ENCODE measurements at regions not wholly inside any gene's neighbourhood (a gene's known extent, or its start where the extent isn't known, plus 50 kb on each side); places are given as distances from the start of the nearest gene placed in this dataset.

DNA sequence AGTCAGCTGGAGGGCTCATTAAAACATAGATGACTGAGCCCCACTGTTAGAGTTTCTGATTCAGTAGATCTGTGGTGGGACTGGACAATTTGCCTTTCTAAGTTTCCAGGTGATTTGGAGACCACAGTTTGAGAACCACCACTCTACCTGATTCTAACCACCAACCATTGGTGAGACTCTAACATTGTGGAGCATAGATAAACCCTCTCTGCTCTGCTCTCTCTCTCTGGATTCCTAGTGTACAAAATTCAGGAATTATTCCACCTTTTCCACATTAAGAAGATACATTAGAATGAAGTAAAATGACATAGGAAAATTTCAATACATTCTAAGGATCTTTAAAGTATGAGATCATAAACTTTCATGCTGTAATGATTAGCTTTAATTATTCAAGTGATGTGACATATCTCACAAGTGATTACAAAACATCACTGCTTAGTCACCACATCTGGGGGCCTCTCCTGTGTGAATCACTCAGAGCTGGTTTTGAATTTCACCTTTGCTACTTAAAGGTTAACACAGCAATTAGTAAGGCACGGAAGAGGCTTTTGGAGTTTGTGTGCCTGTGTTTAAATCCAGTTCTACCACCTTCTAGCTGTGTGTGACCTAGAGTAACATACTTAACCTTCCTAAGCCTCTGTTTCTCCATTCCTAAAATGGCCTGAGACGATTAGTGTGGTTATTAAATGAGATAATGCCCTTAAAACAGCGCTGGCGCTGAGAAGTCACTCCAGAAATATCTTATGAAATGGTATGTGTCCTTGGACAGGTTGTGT lies 78.5 kb upstream of the NBEA start:
- Histone ChIP-seq H3K36me3 (ENCODE audit: control insufficient read depth, insufficient read depth, low read length) (no peaks in the 10 kb centered on the region), H3K4me3 (ENCODE audit: low read depth, low read length) (no peak overlapping the region), H3K27me3 (ENCODE audit: control insufficient read depth, insufficient read depth, low read length) (no peaks in the 10 kb centered on the region)
- peak; percentile 90 for DNase-seq (ENCODE audit: low read depth)
- TF ChIP-seq, protein P1, sequence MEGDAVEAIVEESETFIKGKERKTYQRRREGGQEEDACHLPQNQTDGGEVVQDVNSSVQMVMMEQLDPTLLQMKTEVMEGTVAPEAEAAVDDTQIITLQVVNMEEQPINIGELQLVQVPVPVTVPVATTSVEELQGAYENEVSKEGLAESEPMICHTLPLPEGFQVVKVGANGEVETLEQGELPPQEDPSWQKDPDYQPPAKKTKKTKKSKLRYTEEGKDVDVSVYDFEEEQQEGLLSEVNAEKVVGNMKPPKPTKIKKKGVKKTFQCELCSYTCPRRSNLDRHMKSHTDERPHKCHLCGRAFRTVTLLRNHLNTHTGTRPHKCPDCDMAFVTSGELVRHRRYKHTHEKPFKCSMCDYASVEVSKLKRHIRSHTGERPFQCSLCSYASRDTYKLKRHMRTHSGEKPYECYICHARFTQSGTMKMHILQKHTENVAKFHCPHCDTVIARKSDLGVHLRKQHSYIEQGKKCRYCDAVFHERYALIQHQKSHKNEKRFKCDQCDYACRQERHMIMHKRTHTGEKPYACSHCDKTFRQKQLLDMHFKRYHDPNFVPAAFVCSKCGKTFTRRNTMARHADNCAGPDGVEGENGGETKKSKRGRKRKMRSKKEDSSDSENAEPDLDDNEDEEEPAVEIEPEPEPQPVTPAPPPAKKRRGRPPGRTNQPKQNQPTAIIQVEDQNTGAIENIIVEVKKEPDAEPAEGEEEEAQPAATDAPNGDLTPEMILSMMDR (IDR thresholded peaks at IDR 0.05; ENCODE audit: insufficient read depth, low read length, poor library complexity, severe bottlenecking): no peak

DNA sequence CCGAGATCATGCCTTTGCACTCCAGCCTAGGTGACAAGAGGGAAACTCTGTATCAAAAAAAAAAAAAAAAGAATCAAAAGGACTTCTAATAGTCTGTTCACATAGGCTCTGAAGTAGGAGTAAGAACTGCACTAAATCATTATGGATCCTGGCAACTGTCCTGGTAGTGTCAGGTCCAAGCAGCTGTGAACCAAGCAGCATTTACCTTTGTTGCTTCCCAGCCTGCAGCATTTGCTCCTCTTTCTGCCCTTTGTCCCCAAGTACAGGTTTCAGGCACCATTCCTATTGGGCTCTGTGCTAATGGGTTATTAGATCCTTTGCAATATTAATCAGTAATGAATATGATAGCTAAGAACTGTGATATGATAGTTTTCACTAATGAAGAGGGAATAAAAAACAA lies 77.4 kb upstream of the NBEA start:
- Histone ChIP-seq H3K27me3 (ENCODE audit: control insufficient read depth, insufficient read depth, low read length) (no peaks in the 10 kb centered on the region), H3K36me3 (ENCODE audit: control insufficient read depth, insufficient read depth, low read length) (no peaks in the 10 kb centered on the region), H3K4me3 (ENCODE audit: low read depth, low read length) (no peak overlapping the region)
- TF ChIP-seq, protein P1 (IDR thresholded peaks at IDR 0.05; ENCODE audit: insufficient read depth, low read length, poor library complexity, severe bottlenecking): no peak
- no peak for DNase-seq (ENCODE audit: low read depth)

DNA sequence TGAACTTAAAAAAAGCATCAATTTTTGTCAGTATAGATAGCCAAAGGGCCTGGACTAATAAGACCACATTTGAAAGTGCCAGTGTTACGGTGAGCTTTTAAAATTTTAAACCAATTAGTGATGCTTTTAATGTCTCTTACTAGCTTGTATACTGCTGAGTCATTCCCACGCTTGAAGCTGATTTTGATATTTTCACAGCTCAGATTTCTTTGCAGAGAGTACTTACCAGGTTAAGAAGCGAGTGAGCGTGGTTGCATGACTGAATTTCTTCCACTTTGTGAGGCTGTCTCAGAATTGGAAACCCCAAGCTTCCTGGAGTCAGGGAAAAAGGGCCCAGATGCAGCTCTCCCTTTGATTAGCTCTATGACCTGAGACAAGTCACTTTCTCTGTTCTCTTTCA lies 74.5 kb upstream of the NBEA start:
- no peak overlapping the region for H3K4me3 ChIP-seq (ENCODE audit: low read depth, low read length)
- peak; percentile 26 for DNase-seq (ENCODE audit: low read depth)
- TF ChIP-seq, protein P1 (IDR thresholded peaks at IDR 0.05; ENCODE audit: insufficient read depth, low read length, poor library complexity, severe bottlenecking): no peak
- H3K36me3 ChIP-seq (ENCODE audit: control insufficient read depth, insufficient read depth, low read length): no peaks in the 10 kb centered on the region
- no peaks in the 10 kb centered on the region for H3K27me3 ChIP-seq (ENCODE audit: control insufficient read depth, insufficient read depth, low read length)

DNA sequence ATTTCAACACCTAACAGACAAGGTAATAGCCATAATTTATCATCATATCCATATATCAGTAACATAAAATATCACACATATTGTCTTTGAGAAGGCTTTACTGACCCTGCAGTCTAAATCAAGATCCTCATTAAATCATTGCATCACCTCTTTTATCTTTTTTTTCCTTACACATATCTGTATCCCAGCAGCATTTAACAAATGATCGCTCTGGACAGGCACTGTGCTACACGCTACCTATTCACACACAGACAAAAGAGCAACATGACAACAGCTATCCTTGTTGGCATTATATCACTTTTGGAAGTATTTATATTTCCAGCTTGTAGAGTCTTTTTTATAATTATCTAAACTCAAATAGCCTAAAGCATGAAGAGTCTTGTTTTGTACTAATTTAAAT lies 73.3 kb upstream of the NBEA start:
- H3K4me3 ChIP-seq (ENCODE audit: low read depth, low read length): no peak overlapping the region
- no peaks in the 10 kb centered on the region for H3K36me3 ChIP-seq (ENCODE audit: control insufficient read depth, insufficient read depth, low read length)
- no peaks in the 10 kb centered on the region for H3K27me3 ChIP-seq (ENCODE audit: control insufficient read depth, insufficient read depth, low read length)
- no peak for DNase-seq (ENCODE audit: low read depth)
- TF ChIP-seq, protein P1 (IDR thresholded peaks at IDR 0.05; ENCODE audit: insufficient read depth, low read length, poor library complexity, severe bottlenecking): no peak

DNA sequence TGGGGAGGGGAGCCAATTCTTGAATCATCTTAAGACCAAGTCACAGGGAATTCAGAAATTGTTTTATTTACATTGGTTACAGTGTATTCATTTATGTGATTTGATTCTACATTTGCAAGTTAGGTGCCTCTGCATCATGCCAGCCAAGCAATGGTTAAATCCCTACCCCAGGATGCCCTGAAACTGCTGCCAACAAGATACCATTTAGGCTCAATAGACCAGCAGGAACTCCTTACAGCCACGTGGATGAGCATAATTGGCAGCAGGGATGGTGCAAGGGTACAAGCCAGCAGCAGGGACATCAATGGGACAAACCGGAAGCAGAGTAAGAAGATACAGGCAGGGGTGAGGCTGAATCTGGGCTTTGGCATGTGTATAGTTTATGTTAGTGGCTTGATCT lies 72.4 kb upstream of the NBEA start:
- Histone ChIP-seq H3K27me3 (ENCODE audit: control insufficient read depth, insufficient read depth, low read length) (no peaks in the 10 kb centered on the region), H3K4me3 (ENCODE audit: low read depth, low read length) (no peak overlapping the region), H3K36me3 (ENCODE audit: control insufficient read depth, insufficient read depth, low read length) (no peaks in the 10 kb centered on the region)
- no peak for DNase-seq (ENCODE audit: low read depth)
- TF ChIP-seq, protein P1 (IDR thresholded peaks at IDR 0.05; ENCODE audit: insufficient read depth, low read length, poor library complexity, severe bottlenecking): no peak

DNA sequence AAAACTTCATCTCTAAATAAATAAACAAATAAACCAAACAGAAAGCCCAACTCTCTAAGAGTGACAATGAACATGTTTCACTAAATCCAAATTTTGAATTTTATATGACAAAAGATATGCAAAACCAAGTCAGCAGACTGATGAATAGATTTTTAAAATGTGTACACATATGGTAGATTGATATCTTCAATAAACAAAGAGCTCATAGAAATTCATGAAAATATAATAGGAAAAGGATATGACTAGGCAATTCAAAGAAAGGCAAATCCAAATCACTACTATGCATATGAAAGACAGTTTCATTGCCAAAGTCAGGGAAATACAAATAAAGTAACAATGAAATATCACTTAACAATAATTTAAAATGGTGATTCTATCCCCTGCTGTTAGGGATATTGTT lies 63.7 kb upstream of the NBEA start:
- TF ChIP-seq, protein P1 (IDR thresholded peaks at IDR 0.05; ENCODE audit: insufficient read depth, low read length, poor library complexity, severe bottlenecking): no peak
- Histone ChIP-seq H3K4me3 (ENCODE audit: low read depth, low read length) (no peak overlapping the region), H3K36me3 (ENCODE audit: control insufficient read depth, insufficient read depth, low read length) (no peaks in the 10 kb centered on the region), H3K27me3 (ENCODE audit: control insufficient read depth, insufficient read depth, low read length) (no peaks in the 10 kb centered on the region)
- DNase-seq (ENCODE audit: low read depth): no peak

All from kidney epithelial cell (primary cell).